ENCODE measurements at regions not wholly inside any gene's neighbourhood (a gene's known extent, or its start where the extent isn't known, plus 50 kb on each side); places are given as distances from the start of the nearest gene placed in this dataset.

GRCh38 chr5:3429962-3430361 lies 165.7 kb upstream of the IRX1 start (continued):
- TF ChIP-seq CHD7 (IDR thresholded peaks at IDR 0.05; ENCODE audit: insufficient replicate concordance, low read length) (no peak), RAD21 (IDR thresholded peaks at IDR 0.05 in 1 of 2, conservative IDR thresholded peaks at IDR 0.05 in 1 of 2; ENCODE audit: low read depth in 2 of 2, low read length in 2 of 2) (no peak), SIN3A (conservative IDR thresholded peaks at IDR 0.05 in 1 of 2, IDR thresholded peaks at IDR 0.05 in 1 of 2; ENCODE audit: low read depth in 1 of 2, low read length in 2 of 2) (no peak), RNF2 (IDR thresholded peaks at IDR 0.05; ENCODE audit: borderline replicate concordance, low read depth, low read length, missing control alignments, poor library complexity, severe bottlenecking) (no peak), TCF12 (IDR thresholded peaks at IDR 0.05; ENCODE audit: low read depth, low read length) (no peak), CBX8 (IDR thresholded peaks at IDR 0.05; ENCODE audit: borderline replicate concordance, low read depth, low read length) (no peak), NRF1 (IDR thresholded peaks at IDR 0.05; ENCODE audit: low read depth, low read length) (no peak), KDM5A (IDR thresholded peaks at IDR 0.05; ENCODE audit: low read length) (no peak), GTF2F1 (IDR thresholded peaks at IDR 0.05; ENCODE audit: borderline replicate concordance, low read depth, low read length) (no peak), USF2 (IDR thresholded peaks at IDR 0.05; ENCODE audit: low read length) (no peak)
